Adipocyte (in vitro differentiated cells): ENCODE measurements at regions not wholly inside any gene's neighbourhood (a gene's known extent, or its start where the extent isn't known, plus 50 kb on each side); places are given as distances from the start of the nearest gene placed in this dataset.

ENCODE experiments used
- DNase-seq: peaks from one replicate; pipeline ENCODE4 v3.0.0-alpha.2; 2015; ENCODE audit warnings: low read depth
- H3K27me3 ChIP-seq: replicated peaks from 2 replicates; pipeline ENCODE4 v1.7.0; 2013; ENCODE audit warnings: mild to moderate bottlenecking, low read length, moderate library complexity; ENCODE audit not compliant: control insufficient read depth, insufficient read depth
- H3K36me3 ChIP-seq: 2 replicates; pipeline ENCODE4 v1.7.0; 2013; ENCODE audit warnings: low read length, mild to moderate bottlenecking, moderate library complexity; ENCODE audit not compliant: control insufficient read depth, insufficient read depth, severe bottlenecking
- H3K4me1 ChIP-seq: 2 replicates; pipeline ENCODE4 v1.7.0; 2013; ENCODE audit warnings: mild to moderate bottlenecking, low read length, moderate library complexity; ENCODE audit not compliant: control insufficient read depth, insufficient read depth
- H3K4me3 ChIP-seq: 2 replicates; pipeline ENCODE4 v1.7.0; 2013; ENCODE audit warnings: mild to moderate bottlenecking, low read length, moderate library complexity
- H3K9ac ChIP-seq: 2 replicates; pipeline ENCODE4 v1.7.0; 2013; ENCODE audit warnings: mild to moderate bottlenecking, low read length, moderate library complexity
- H3K9me3 ChIP-seq: 2 replicates; pipeline ENCODE4 v1.7.0; 2013; ENCODE audit warnings: mild to moderate bottlenecking, low read length, moderate library complexity; ENCODE audit not compliant: control insufficient read depth

DNA sequence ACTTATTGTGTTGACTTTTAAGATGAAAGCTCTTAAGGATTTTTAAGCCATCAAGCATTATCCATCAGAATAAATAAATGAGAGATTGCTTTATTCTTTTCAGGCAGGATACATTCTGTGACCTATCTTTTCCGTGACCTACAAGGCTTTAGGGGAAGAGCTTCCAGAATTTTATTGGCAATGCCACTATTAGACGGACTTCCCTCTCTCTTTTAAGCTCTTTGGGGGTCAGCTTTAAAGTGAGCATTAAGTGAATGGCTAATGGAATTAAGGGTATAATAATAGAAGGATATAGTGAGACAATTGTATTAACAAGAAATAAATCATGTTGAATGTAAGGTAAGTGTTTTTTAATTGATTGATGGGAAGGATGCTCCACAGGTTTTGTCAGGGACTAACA lies 273.7 kb downstream of the GPAT3 start:
- H3K9ac ChIP-seq, result no peak overlapping the region
- H3K36me3 ChIP-seq, result no peaks in the 10 kb centered on the region
- no peaks in the 10 kb centered on the region for H3K9me3 ChIP-seq
- H3K4me1 ChIP-seq, result no peaks in the 10 kb centered on the region
- DNase-seq, result no peak
- H3K27me3 ChIP-seq, result no peaks in the 10 kb centered on the region
- H3K4me3 ChIP-seq, result no peak overlapping the region

DNA sequence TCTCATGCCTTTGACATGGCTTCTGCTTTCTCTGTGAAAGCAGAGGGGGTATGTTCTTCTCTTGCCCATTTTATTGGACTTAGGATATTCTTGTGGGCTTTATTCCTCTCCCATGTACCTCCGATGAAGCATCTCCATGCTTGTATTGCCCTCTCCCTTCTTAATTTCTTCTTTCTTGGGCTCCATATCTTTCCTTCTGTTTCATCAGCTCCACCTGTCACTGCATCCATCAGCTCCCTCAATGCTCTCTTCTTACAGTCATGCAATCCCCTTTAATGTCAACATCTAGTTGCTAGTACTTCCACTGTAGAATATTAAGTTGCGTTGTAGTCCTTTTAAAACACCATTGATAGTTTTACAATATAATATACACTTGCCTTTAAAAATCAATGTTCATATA lies 257.6 kb downstream of the GPAT3 start:
- no peaks in the 10 kb centered on the region for H3K4me1 ChIP-seq
- DNase-seq, result no peak
- no peak overlapping the region for H3K9ac ChIP-seq
- no peaks in the 10 kb centered on the region for H3K9me3 ChIP-seq
- H3K27me3 ChIP-seq, result peaks cover 14% of the 10 kb centered on the region
- H3K36me3 ChIP-seq, result no peaks in the 10 kb centered on the region
- no peak overlapping the region for H3K4me3 ChIP-seq

DNA sequence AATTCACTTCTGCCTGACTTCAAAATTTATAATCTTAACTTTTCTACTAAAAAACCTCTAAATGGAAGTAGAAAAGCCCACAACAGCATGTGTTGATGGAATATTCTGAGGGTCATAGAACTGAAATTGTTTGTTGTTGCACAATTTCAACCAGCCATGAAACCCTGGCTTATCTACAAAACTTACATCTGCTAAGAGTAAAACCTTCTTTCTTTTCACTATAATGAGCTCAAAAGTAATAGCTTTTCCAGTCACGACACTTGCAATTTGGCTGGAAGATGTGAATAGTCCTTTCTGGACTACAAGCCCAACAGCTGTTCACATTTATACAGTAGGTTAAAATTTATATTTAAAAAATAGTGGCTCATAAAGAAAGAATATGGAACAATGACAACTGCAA lies 250.0 kb downstream of the GPAT3 start:
- no peak overlapping the region for H3K9ac ChIP-seq
- no peak overlapping the region for H3K4me3 ChIP-seq
- no peaks in the 10 kb centered on the region for H3K4me1 ChIP-seq
- H3K36me3 ChIP-seq, result no peaks in the 10 kb centered on the region
- peak; percentile 60 for DNase-seq
- no peaks in the 10 kb centered on the region for H3K27me3 ChIP-seq
- no peaks in the 10 kb centered on the region for H3K9me3 ChIP-seq

- H3K27me3 ChIP-seq, result peaks cover 7% of the 10 kb centered on the region
- H3K4me1 ChIP-seq, result no peaks in the 10 kb centered on the region
- no peaks in the 10 kb centered on the region for H3K9me3 ChIP-seq
- H3K9ac ChIP-seq, result no peak overlapping the region
- no peak overlapping the region for H3K4me3 ChIP-seq
- no peaks in the 10 kb centered on the region for H3K36me3 ChIP-seq
- DNase-seq, result no peak
Measured at GRCh38 chr4:83783215-83783614, 247.3 kb downstream of the GPAT3 start.

- peaks cover 7% of the 10 kb centered on the region for H3K27me3 ChIP-seq
- no peaks in the 10 kb centered on the region for H3K4me1 ChIP-seq
- no peak for DNase-seq
- no peaks in the 10 kb centered on the region for H3K36me3 ChIP-seq
- H3K4me3 ChIP-seq, result no peak overlapping the region
- no peak overlapping the region for H3K9ac ChIP-seq
- no peaks in the 10 kb centered on the region for H3K9me3 ChIP-seq
Measured at GRCh38 chr4:83782591-83782990, 246.7 kb downstream of the GPAT3 start.

DNA sequence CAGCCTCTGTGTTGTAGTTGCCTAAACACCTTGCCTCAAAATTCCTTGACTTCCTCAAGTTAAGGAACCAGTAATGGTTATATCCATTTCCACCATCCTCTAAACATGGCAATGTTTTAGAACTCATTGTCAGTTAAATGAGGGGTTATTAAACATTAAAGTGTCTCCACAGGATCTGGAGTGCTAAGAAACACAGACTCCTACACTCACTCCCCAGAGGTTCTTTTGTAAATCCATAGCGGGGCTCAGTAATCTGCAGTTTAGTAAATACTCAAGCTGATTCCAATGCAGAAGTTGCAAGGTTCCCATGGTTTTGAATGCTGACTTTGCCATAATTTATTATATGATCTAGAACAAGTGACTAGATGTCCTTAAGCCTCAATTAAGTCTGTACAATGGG lies 245.5 kb downstream of the GPAT3 start:
- H3K4me3 ChIP-seq, result no peak overlapping the region
- H3K27me3 ChIP-seq, result peaks cover 7% of the 10 kb centered on the region
- no peaks in the 10 kb centered on the region for H3K9me3 ChIP-seq
- no peaks in the 10 kb centered on the region for H3K36me3 ChIP-seq
- no peaks in the 10 kb centered on the region for H3K4me1 ChIP-seq
- DNase-seq, result no peak
- H3K9ac ChIP-seq, result no peak overlapping the region

- Histone ChIP-seq H3K9me3 (no peaks in the 10 kb centered on the region), H3K27me3 (peaks cover 7% of the 10 kb centered on the region), H3K9ac (no peak overlapping the region), H3K4me3 (no peak overlapping the region), H3K4me1 (no peaks in the 10 kb centered on the region), H3K36me3 (no peaks in the 10 kb centered on the region)
- no peak for DNase-seq
Measured at GRCh38 chr4:83780053-83780733, 244.3 kb downstream of the GPAT3 start.

DNA sequence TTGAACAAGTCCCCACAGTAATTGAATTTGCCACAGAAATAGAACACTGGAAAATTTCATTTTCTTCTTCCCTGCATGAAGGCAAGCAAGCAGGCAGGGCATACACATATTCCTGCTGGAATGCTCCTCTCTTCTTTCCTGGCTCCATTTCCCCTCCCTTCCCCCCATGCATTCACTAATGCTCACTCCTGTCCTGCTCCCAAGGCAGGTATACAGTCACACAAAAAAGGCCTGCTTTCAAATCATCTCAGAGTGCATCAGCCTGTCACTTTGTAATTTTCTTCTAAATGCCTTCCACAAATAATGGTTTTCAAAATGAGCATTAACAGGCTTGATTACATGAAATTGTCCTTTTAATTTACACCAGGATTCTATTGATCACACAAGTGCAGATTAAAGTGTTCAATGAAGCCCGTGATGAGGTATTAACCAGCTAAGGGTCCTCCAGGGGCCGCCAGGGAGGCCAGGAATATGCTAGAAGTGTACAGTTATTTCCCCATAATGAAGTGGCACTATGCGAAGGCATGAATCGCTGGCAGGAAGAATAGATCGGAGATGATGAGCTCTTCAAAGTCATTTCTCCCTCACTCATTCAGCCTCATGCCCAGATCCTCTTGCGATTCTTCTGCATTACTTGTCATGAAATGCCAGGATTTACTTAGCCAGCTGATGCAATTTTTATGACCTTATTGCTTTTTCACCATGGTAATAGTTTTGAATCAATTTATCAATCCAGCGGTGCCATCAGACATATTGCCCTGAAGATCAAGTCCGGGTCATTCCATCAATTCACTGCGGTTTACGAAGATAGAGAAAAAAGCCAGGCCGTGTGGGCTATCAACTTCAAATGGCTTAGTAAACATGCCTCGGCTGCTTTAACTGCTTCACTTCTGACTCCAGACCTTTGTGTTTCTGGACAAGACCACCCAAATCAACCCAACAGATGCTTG lies 243.5 kb downstream of the GPAT3 start:
- H3K27me3 ChIP-seq, result peaks cover 7% of the 10 kb centered on the region
- no peak for DNase-seq
- no peaks in the 10 kb centered on the region for H3K4me1 ChIP-seq
- no peaks in the 10 kb centered on the region for H3K36me3 ChIP-seq
- no peak overlapping the region for H3K9ac ChIP-seq
- no peak overlapping the region for H3K4me3 ChIP-seq
- H3K9me3 ChIP-seq, result no peaks in the 10 kb centered on the region

DNA sequence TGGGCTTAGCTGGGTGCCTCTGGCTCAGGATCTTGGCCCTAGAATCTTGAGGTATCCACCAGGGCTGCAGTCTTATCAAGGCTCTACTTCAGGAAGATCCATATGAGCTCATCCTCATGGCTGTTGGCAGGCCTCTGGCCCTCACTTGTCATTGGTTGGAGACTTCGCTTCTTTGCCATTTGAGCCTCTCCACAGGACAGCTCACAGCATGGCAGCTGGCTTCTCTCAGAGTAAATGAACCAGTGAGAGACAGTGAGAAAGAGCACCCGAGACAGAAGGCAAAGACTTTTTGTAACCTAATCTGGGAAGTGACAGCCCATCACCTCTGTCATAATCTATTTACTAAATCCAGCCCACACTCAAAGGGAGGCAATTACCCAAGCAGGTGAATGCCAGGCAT lies 236.8 kb downstream of the GPAT3 start:
- Histone ChIP-seq H3K9me3 (no peaks in the 10 kb centered on the region), H3K4me3 (no peak overlapping the region), H3K4me1 (no peaks in the 10 kb centered on the region), H3K9ac (no peak overlapping the region), H3K36me3 (no peaks in the 10 kb centered on the region), H3K27me3 (peaks cover 11% of the 10 kb centered on the region)
- no peak for DNase-seq

GRCh38 chr4:83771113-83771705 lies 235.3 kb downstream of the GPAT3 start:
- H3K36me3 ChIP-seq, result no peaks in the 10 kb centered on the region
- no peaks in the 10 kb centered on the region for H3K9me3 ChIP-seq
- no peak overlapping the region for H3K9ac ChIP-seq
- H3K4me1 ChIP-seq, result no peaks in the 10 kb centered on the region
- no peak overlapping the region for H3K4me3 ChIP-seq
- DNase-seq, result peak; percentile 74
- H3K27me3 ChIP-seq, result peaks cover 11% of the 10 kb centered on the region

GRCh38 chr4:83768146-83768545 lies 232.2 kb downstream of the GPAT3 start:
- Histone ChIP-seq H3K27me3 (peaks cover 16% of the 10 kb centered on the region), H3K36me3 (no peaks in the 10 kb centered on the region), H3K4me1 (no peaks in the 10 kb centered on the region), H3K4me3 (no peak overlapping the region), H3K9ac (no peak overlapping the region), H3K9me3 (no peaks in the 10 kb centered on the region)
- DNase-seq, result no peak
